IMR-90 (cell line): ENCODE measurements at regions not wholly inside any gene's neighbourhood (a gene's known extent, or its start where the extent isn't known, plus 50 kb on each side); places are given as distances from the start of the nearest gene placed in this dataset.

Source experiments
- ATAC-seq: fragments of 200-7000 bp; cut with Tn5 transposase; 2 replicates; pipeline ENCODE4 v1.9.1; 2020; ENCODE audit warnings: low read depth, mild to moderate bottlenecking, moderate library complexity
- BruUV-seq: library from RNA; stranded (reverse); fragments of 400-500 nt; replicated peaks from 2 replicates; lab custom pipeline; 2021; lab: Mats Ljungman, UMichigan
- CTCF ChIA-PET: fragments of 300-600 bp; formaldehyde crosslinking; extraction: SDS; loops from one replicate; lab custom pipeline; 2021; ENCODE audit warnings: antibody characterized with exemption; lab: Yijun Ruan, JAX
- POLR2A ChIA-PET: fragments of 300-600 bp; sonication (Branson Sonifier 250); formaldehyde crosslinking; loops from one replicate; lab custom pipeline; 2022; ENCODE audit warnings: antibody characterized with exemption; ENCODE audit not compliant: unreplicated experiment; lab: Charles Lee
- DNase-seq: peaks from one replicate; pipeline ENCODE4 v3.0.0; 2013
- H2AFZ ChIP-seq: replicated peaks from 2 replicates; pipeline ENCODE3; 2013; ENCODE audit warnings: low read length, mild to moderate bottlenecking; ENCODE audit not compliant: poor library complexity
- H2AK5ac ChIP-seq: 2 replicates; pipeline ENCODE4 v1.6.1; 2013; ENCODE audit warnings: low read depth, low read length, inconsistent platforms
- H2AK9ac ChIP-seq: replicated peaks from 2 replicates; pipeline ENCODE3; 2013; ENCODE audit warnings: mild to moderate bottlenecking, low read depth, low read length, moderate library complexity; ENCODE audit not compliant: poor library complexity
- H2BK120ac ChIP-seq: 2 replicates; pipeline ENCODE4 v1.6.1; 2013; ENCODE audit warnings: low read depth, low read length, inconsistent platforms
- H2BK15ac ChIP-seq: 3 replicates; pipeline ENCODE4 v1.6.1; 2013; ENCODE audit warnings: low read depth, low read length, inconsistent platforms
- H2BK20ac ChIP-seq: 2 replicates; pipeline ENCODE4 v1.6.1; 2013; ENCODE audit warnings: low read depth, mild to moderate bottlenecking, inconsistent platforms, low read length, moderate library complexity
- H2BK5ac ChIP-seq: 2 replicates; pipeline ENCODE4 v1.6.1; 2013; ENCODE audit warnings: mild to moderate bottlenecking, low read depth, low read length, inconsistent platforms; ENCODE audit not compliant: poor library complexity, severe bottlenecking
- H3K14ac ChIP-seq: replicated peaks from 2 replicates; pipeline ENCODE4 v1.6.1; 2013; ENCODE audit warnings: low read depth, low read length, inconsistent platforms
- H3K18ac ChIP-seq: 2 replicates; pipeline ENCODE4 v1.6.1; 2013; ENCODE audit warnings: low read depth, low read length, control low read depth
- H3K23ac ChIP-seq: 2 replicates; pipeline ENCODE4 v1.6.1; 2013; ENCODE audit warnings: low read depth, low read length, inconsistent platforms
- H3K27ac ChIP-seq: 2 replicates; pipeline ENCODE4 v1.5.1; 2013; ENCODE audit warnings: mild to moderate bottlenecking, control low read depth, low read length; ENCODE audit not compliant: insufficient read depth
- H3K27me3 ChIP-seq: 2 replicates; pipeline ENCODE4 v1.6.1; 2013; ENCODE audit warnings: low read length; ENCODE audit not compliant: control insufficient read depth, insufficient read depth
- H3K36me3 ChIP-seq: 2 replicates; pipeline ENCODE4 v1.6.1; 2013; ENCODE audit warnings: low read length, mixed read lengths; ENCODE audit not compliant: control insufficient read depth, insufficient read depth
- H3K4ac ChIP-seq: 2 replicates; pipeline ENCODE4 v1.6.1; 2013; ENCODE audit warnings: low read depth, low read length, inconsistent platforms
- H3K4me1 ChIP-seq: 2 replicates; pipeline ENCODE4 v1.6.1; 2013; ENCODE audit warnings: low read length, mixed read lengths; ENCODE audit not compliant: control insufficient read depth, insufficient read depth
- H3K4me2 ChIP-seq: 2 replicates; pipeline ENCODE4 v1.6.1; 2013; ENCODE audit warnings: low read depth, mild to moderate bottlenecking, control low read depth, low read length, moderate library complexity
- H3K4me3 ChIP-seq: 2 replicates; pipeline ENCODE4 v1.5.1; 2013; ENCODE audit warnings: low read depth, mild to moderate bottlenecking, control low read depth, low read length, moderate library complexity; ENCODE audit not compliant: insufficient read depth
- H3K56ac ChIP-seq: 2 replicates; pipeline ENCODE4 v1.6.1; 2013; ENCODE audit warnings: low read length, inconsistent platforms; ENCODE audit not compliant: insufficient read depth; ENCODE audit errors: extremely low read depth
- H3K79me1 ChIP-seq, 2 experiments: 2 replicates each; pipeline ENCODE4 v1.6.1; 2013; ENCODE audit warnings: low read length in 2 of 2, inconsistent platforms in 1 of 2, low read depth in 1 of 2
- H3K9ac ChIP-seq: 2 replicates; pipeline ENCODE4 v1.6.1; 2013; ENCODE audit warnings: low read depth, low read length, control low read depth
- H3K9me1 ChIP-seq: 2 replicates; pipeline ENCODE4 v1.6.1; 2013; ENCODE audit warnings: low read length, inconsistent platforms; ENCODE audit not compliant: insufficient read depth
- H3K9me3 ChIP-seq: 2 replicates; pipeline ENCODE4 v1.6.1; 2013; ENCODE audit warnings: low read length; ENCODE audit not compliant: control insufficient read depth, insufficient read depth
- H4K20me1 ChIP-seq: 2 replicates; pipeline ENCODE4 v1.6.1; 2013; ENCODE audit warnings: low read length, inconsistent platforms; ENCODE audit not compliant: insufficient read depth
- H4K5ac ChIP-seq: 2 replicates; pipeline ENCODE4 v1.6.1; 2013; ENCODE audit warnings: mild to moderate bottlenecking, low read depth, low read length, control low read depth
- H4K8ac ChIP-seq, 2 experiments: 2 replicates each; pipeline ENCODE4 v1.6.1; 2013; ENCODE audit warnings: low read depth in 2 of 2, low read length in 2 of 2, control low read depth in 1 of 2, inconsistent platforms in 1 of 2
- H4K91ac ChIP-seq: 2 replicates; pipeline ENCODE4 v1.6.1; 2013; ENCODE audit warnings: low read depth, low read length, inconsistent platforms; ENCODE audit not compliant: insufficient read depth
- CEBPB ChIP-seq: IDR thresholded peaks from 2 replicates; pipeline ENCODE4 v1.6.1; 2012; ENCODE audit warnings: low read depth, low read length, improper control_type of control experiment
- RAD21 ChIP-seq: IDR thresholded peaks from 2 replicates; pipeline ENCODE4 v1.6.1; 2012; ENCODE audit warnings: low read length, improper control_type of control experiment
- RFX5 ChIP-seq: IDR thresholded peaks from 2 replicates; pipeline ENCODE4 v1.8.0; 2012; ENCODE audit warnings: low read depth, mild to moderate bottlenecking, low read length, moderate library complexity
- WGBS, 2 experiments: methylation state at CpG; one replicate each; pipeline versions ENCODE4 v1.1.5 to v1.1.7; 2013; ENCODE audit warnings: missing lambda C conversion rate in 2 of 2; ENCODE audit not compliant: insufficient read length in 1 of 2; ENCODE audit errors: extremely low coverage in 2 of 2; 5-methylcytosine and 5-hydroxymethylcytosine counted together
- dilution Hi-C: fragments of 300-500 bp; cut with HindIII; formaldehyde crosslinking; loops from one replicate; pipeline ENCODE4 v1.14.3; 2018; ENCODE audit warnings: low sequenced_read_pairs; ENCODE audit not compliant: unreplicated experiment
- in situ Hi-C: fragments of 300-500 bp; cut with MboI; formaldehyde crosslinking; loops from 3 replicates; pipeline ENCODE4 v1.14.3; 2019; ENCODE audit warnings: low sequenced_read_pairs, inconsistent platforms, mixed read lengths
- intact Hi-C: fragments of 100-400 bp; cut with micrococcal nuclease; formaldehyde crosslinking; loops from 2 replicates; pipeline ENCODE4 v1.10.0; 2022

DNA sequence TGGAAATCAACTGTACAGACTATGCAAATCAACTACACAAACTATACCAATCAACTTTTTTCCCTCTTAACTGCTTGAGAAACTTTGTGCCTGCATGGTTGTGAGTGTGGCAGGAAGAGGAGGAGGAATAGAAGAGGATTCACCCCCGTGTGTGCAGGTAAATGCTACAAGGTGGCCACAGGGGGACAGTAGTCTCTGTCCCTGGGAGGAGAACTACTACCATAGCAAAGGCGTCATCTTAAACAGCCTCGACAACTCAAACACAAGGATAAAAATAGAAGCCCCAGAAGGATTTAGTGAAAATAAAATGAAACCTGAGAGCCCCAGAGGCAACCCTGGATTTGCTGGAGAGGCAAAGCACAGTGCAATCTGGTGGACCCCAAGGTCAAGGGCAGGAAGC, 199.5 kb upstream of the DYNLRB2 start:
- CTCF ChIA-PET = no interaction called here
- no peak for TF ChIP-seq RFX5
- no peak for TF ChIP-seq RAD21
- no peak for TF ChIP-seq CEBPB

More for the DNA sequence above, 199.5 kb upstream of the DYNLRB2 start:
- Histone ChIP-seq H3K9ac (no peak overlapping the region), H3K9me3 (no peaks in the 10 kb centered on the region), H3K27me3 (no peaks in the 10 kb centered on the region; the same call in 1 of the 2 replicates), H2AFZ (no peak overlapping the region), H3K9me1 (no peaks in the 10 kb centered on the region), H2AK9ac (no peak overlapping the region), H2BK5ac (no peak overlapping the region), H4K91ac (no peak overlapping the region), H3K4me2 (no peak overlapping the region), H2AK5ac (no peak overlapping the region), H3K56ac (no peak overlapping the region), H3K27ac (no peak overlapping the region), H4K8ac (no peak overlapping the region), H3K79me1 (no peaks in the 10 kb centered on the region), H2BK15ac (no peak overlapping the region), H3K36me3 (no peaks in the 10 kb centered on the region), H4K20me1 (no peaks in the 10 kb centered on the region), H4K5ac (no peak overlapping the region), H3K14ac (no peak overlapping the region), H2BK20ac (no peak overlapping the region), H3K18ac (no peak overlapping the region), H2BK120ac (no peak overlapping the region), H3K4ac (no peak overlapping the region), H3K23ac (no peak overlapping the region), H3K4me3 (no peak overlapping the region), H3K4me1 (no peaks in the 10 kb centered on the region)
- WGBS, 2 experiments = no CpG with 5 or more reads among the region's 3 CpGs
- no TSS peak for BruUV-seq
- dilution Hi-C loops = no loop called here
- ATAC-seq (no peak), DNase-seq (no peak)
- intact Hi-C loops = no loop called here
- POLR2A ChIA-PET = no interaction called here
- in situ Hi-C loops = no loop called here
